Stomach (tissue), 8 donors: ENCODE measurements at regions not wholly inside any gene's neighbourhood (a gene's known extent, or its start where the extent isn't known, plus 50 kb on each side); places are given as distances from the start of the nearest gene placed in this dataset.

Experiments used
- DNase-seq, 2 donors: peaks; one replicate each; pipeline versions ENCODE4 v3.0.0 to v3.0.0-alpha.2; 2013 to 2019
- H3K27ac ChIP-seq, 5 donors: fragments of 200-600 bp in 4 of 5; sonication (generic) in 4 of 5; one replicate each; pipeline ENCODE4 v1.5.1; 2013 to 2019; ENCODE audit warnings: mild to moderate bottlenecking in 1 of 5, moderate library complexity in 1 of 5
- H3K27me3 ChIP-seq, 3 donors: fragments of 200-600 bp; sonication (generic); one replicate each; pipeline ENCODE4 v1.5.1; 2017 to 2019; ENCODE audit warnings: mixed run types in 1 of 3
- H3K36me3 ChIP-seq, 4 donors: fragments of 200-600 bp; sonication (generic); 1 replicate in 3 of 4; 2 replicates in 1 of 4; pipeline ENCODE4 v1.5.1; 2016 to 2019
- H3K4me1 ChIP-seq, 4 donors: fragments of 200-600 bp; sonication (generic); one replicate each; pipeline ENCODE4 v1.5.1; 2016 to 2019
- H3K4me3 ChIP-seq, 4 donors: fragments of 200-600 bp; sonication (generic) in 3 of 4; one replicate each; pipeline ENCODE4 v1.5.1; 2016 to 2019; ENCODE audit warnings: mild to moderate bottlenecking in 1 of 4
- H3K9me3 ChIP-seq, 4 donors: fragments of 200-600 bp; sonication (generic); one replicate each; pipeline ENCODE4 v1.5.1; 2016 to 2019
- CTCF ChIP-seq, 7 experiments: fragments of 450-650 bp in 4 of 7; fragments of 200-600 bp in 3 of 7; sonication (generic) in 3 of 7; IDR thresholded peaks; one replicate each; pipeline ENCODE4 v1.5.1; 2016 to 2019; ENCODE audit warnings: antibody characterized with exemption in 7 of 7, control low read depth in 2 of 7, mild to moderate bottlenecking in 1 of 7
- EP300 ChIP-seq: sonication (generic); formaldehyde crosslinking; IDR thresholded peaks from one replicate; pipeline ENCODE4 v1.6.1; 2017; ENCODE audit warnings: antibody characterized with exemption
- POLR2A ChIP-seq, 4 donors: fragments of 450-650 bp; IDR thresholded peaks; one replicate each; pipeline ENCODE4 v1.6.1; 2016; ENCODE audit warnings: antibody characterized with exemption in 4 of 4, control low read depth in 2 of 4, mild to moderate bottlenecking in 1 of 4, moderate library complexity in 1 of 4
- POLR2AphosphoS5 ChIP-seq, 3 donors: sonication (generic); formaldehyde crosslinking; IDR thresholded peaks; one replicate each; pipeline ENCODE4 v1.6.1; 2016; ENCODE audit warnings: antibody characterized with exemption in 3 of 3
- WGBS, 5 donors: extraction: QIAGEN DNeasy Blood & Tissue Kit in 3 of 5; methylation state at CpG; one replicate each; pipeline versions ENCODE4 v1.1.5 to v1.1.7; 2013 to 2018; 5-methylcytosine and 5-hydroxymethylcytosine counted together
- intact Hi-C: fragments of 100-400 bp; cut with DNase I; formaldehyde crosslinking; loops from one replicate; pipeline ENCODE4 v1.15.1; 2023; ENCODE audit warnings: low total_unique reads
- donor health status: healthy with polysubstance abuse.
- donor health status: Bipolar disorder and iron deficiency.
- donor health status: healthy.

DNA sequence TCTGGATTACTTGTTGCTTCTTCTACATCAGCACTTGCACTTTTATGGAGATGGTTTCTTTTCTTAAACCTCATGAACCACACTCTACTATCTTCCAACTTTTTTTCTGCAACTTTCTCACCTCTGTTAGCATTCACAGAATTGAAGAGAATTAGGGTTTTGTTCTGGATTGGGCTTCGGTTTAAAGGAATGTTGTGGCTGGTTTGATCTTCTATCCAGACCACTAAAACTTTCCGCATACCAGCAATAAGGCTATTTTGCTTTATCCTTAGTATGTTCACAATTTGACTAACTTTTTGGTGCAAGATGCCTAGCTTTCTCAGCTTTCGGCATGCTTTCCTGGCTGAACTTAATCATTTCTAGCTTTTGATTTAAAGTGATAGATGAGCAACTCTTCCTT lies 666.7 kb upstream of the MIR17HG start:
- H3K9me3 ChIP-seq = no peaks in the 10 kb centered on the region
- H3K36me3 ChIP-seq = no peaks in the 10 kb centered on the region
- H3K4me1 ChIP-seq = no peaks in the 10 kb centered on the region
- H3K4me3 ChIP-seq = no peak overlapping the region
- intact Hi-C loops = no loop called here
- TF ChIP-seq POLR2AphosphoS5 (IDR thresholded peaks at IDR 0.05) = no peak
- no peak for TF ChIP-seq EP300
- TF ChIP-seq CTCF (IDR thresholded peaks at IDR 0.05) = no peak
- no peak for TF ChIP-seq POLR2A (IDR thresholded peaks at IDR 0.05)
- no peaks in the 10 kb centered on the region for H3K27me3 ChIP-seq
- no peak overlapping the region for H3K27ac ChIP-seq
- no peak for DNase-seq
- 63 to 78% (median 65%) methylated on average over 3 of the region's 3 CpGs for WGBS, 5 donors

DNA sequence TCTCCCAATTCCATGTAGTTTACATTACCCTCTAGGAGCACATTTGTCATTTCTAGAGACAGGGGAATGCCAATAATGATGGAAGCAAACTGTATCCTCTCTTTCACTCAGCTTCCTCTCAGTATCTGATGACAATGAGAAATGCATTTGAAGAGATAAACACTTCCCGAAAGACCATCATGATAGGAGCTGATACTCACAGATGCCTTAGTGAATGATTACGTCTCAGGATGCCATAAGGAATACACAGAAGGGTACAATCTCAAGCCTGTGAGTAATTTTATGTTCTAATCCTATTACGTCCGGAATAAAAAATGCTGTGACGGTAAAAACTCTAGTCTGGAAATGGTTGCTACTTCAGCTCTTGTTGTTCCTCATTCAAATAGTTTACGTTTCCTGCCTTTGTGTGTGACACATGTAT lies 663.8 kb upstream of the MIR17HG start:
- 53 to 75% (median 62%) methylated on average over 6 of the region's 6 CpGs for WGBS, 5 donors
- H3K36me3 ChIP-seq = no peaks in the 10 kb centered on the region
- H3K27ac ChIP-seq = no peak overlapping the region
- intact Hi-C loops = no loop called here
- no peak overlapping the region for H3K4me3 ChIP-seq
- H3K9me3 ChIP-seq = no peaks in the 10 kb centered on the region
- H3K4me1 ChIP-seq = no peaks in the 10 kb centered on the region
- peak in 1 of 2 donors; percentile 19 for DNase-seq
- no peaks in the 10 kb centered on the region for H3K27me3 ChIP-seq
- no peak for TF ChIP-seq EP300
- no peak for TF ChIP-seq POLR2A (IDR thresholded peaks at IDR 0.05)

DNA sequence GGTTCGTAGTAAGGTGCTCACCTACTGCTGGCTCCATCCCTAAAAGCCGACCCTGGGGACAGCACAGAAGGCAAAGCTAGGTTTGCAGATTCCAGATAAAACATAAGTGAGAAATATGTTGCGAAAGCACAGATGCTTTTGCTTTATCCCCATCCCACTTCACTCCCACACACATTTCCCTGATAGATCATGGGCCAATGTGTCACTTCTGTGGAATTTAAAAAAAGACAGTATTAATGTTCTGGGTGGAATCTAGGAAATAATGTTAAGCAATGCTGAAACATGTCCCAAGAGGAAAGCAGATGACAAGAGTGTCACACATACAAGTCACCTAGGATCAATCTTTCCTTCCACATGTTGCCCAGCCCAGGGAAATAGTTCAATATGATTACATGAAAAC lies 661.0 kb upstream of the MIR17HG start:
- intact Hi-C loops = no loop called here
- peak in 1 of 2 donors; percentile 6 for DNase-seq
- Histone ChIP-seq H3K4me3 (no peak overlapping the region), H3K9me3 (no peaks in the 10 kb centered on the region), H3K4me1 (no peaks in the 10 kb centered on the region), H3K27ac (no peak overlapping the region), H3K36me3 (no peaks in the 10 kb centered on the region), H3K27me3 (no peaks in the 10 kb centered on the region)
- 81 to 91% (median 83%) methylated on average over 3 of the region's 3 CpGs for WGBS, 5 donors
- TF ChIP-seq POLR2A (IDR thresholded peaks at IDR 0.05) = no peak
- no peak for TF ChIP-seq EP300
- no peak for TF ChIP-seq POLR2AphosphoS5 (IDR thresholded peaks at IDR 0.05)
- TF ChIP-seq CTCF (IDR thresholded peaks at IDR 0.05) = no peak

- no peak overlapping the region for H3K27ac ChIP-seq
- intact Hi-C loops = no loop called here
- no peaks in the 10 kb centered on the region for H3K4me1 ChIP-seq
Observed at GRCh38 chr13:90689111-90689510, 658.4 kb upstream of the MIR17HG start.

More at GRCh38 chr13:90689111-90689510, 658.4 kb upstream of the MIR17HG start:
- WGBS, 5 donors = 85 to 91% (median 88%) methylated on average over 3 of the region's 3 CpGs
- DNase-seq = no peak
- no peak overlapping the region for H3K4me3 ChIP-seq
- H3K27me3 ChIP-seq = no peaks in the 10 kb centered on the region
- H3K36me3 ChIP-seq = no peaks in the 10 kb centered on the region
- TF ChIP-seq EP300 = no peak
- TF ChIP-seq CTCF (IDR thresholded peaks at IDR 0.05) = no peak
- H3K9me3 ChIP-seq = no peaks in the 10 kb centered on the region
